H1 (cell line): ENCODE measurements at regions not wholly inside any gene's neighbourhood (a gene's known extent, or its start where the extent isn't known, plus 50 kb on each side); places are given as distances from the start of the nearest gene placed in this dataset.

Experiments used
- CTCF ChIA-PET: fragments of 300-600 bp; sonication (Branson Sonifier 250); formaldehyde crosslinking; loops from one replicate; lab custom pipeline; 2021; ENCODE audit not compliant: partially characterized antibody; lab: Charles Lee
- POLR2A ChIA-PET: fragments of 300-600 bp; sonication (Branson Sonifier 250); formaldehyde crosslinking; loops from one replicate; lab custom pipeline; 2021; ENCODE audit warnings: inconsistent platforms; ENCODE audit not compliant: partially characterized antibody; lab: Charles Lee
- DNase-seq, 2 experiments: peaks; one replicate each; pipeline versions ENCODE4 v3.0.0 to v3.0.0-alpha.2; 2010 to 2022; ENCODE audit warnings: low spot score in 2 of 2, low read depth in 1 of 2, mixed read lengths in 1 of 2
- FAIRE-seq: peaks from 2 replicates; lab custom pipeline; 2011; peaks lifted over from hg19 to GRCh38; lab: Jason Lieb, UNC
- H2AFZ ChIP-seq: 2 replicates; pipeline ENCODE4 v1.8.1; 2012; ENCODE audit warnings: low read length, inconsistent platforms
- H2AK5ac ChIP-seq: 2 replicates; pipeline ENCODE4 v1.6.1; 2013; ENCODE audit warnings: low read depth, low read length
- H2BK120ac ChIP-seq: replicated peaks from 2 replicates; pipeline ENCODE3; 2013; ENCODE audit warnings: low read depth, low read length, inconsistent platforms
- H2BK12ac ChIP-seq: 2 replicates; pipeline ENCODE4 v1.6.1; 2013; ENCODE audit warnings: low read depth, low read length
- H2BK15ac ChIP-seq: 2 replicates; pipeline ENCODE4 v1.6.1; 2013; ENCODE audit warnings: low read length
- H2BK20ac ChIP-seq: 2 replicates; pipeline ENCODE4 v1.6.1; 2013; ENCODE audit warnings: low read length
- H2BK5ac ChIP-seq: 2 replicates; pipeline ENCODE4 v1.6.1; 2013; ENCODE audit warnings: low read depth, low read length
- H3K14ac ChIP-seq: 2 replicates; pipeline ENCODE4 v1.6.1; 2013; ENCODE audit warnings: inconsistent platforms; ENCODE audit not compliant: insufficient read length
- H3K18ac ChIP-seq: 2 replicates; pipeline ENCODE4 v1.6.1; 2013; ENCODE audit warnings: low read length; ENCODE audit errors: extremely low read depth
- H3K23ac ChIP-seq: 2 replicates; pipeline ENCODE4 v1.6.1; 2013; ENCODE audit warnings: inconsistent platforms; ENCODE audit not compliant: insufficient read length
- H3K23me2 ChIP-seq: 2 replicates; pipeline ENCODE4 v1.6.1; 2013; ENCODE audit warnings: low read depth, low read length
- H3K27ac ChIP-seq: 2 replicates; pipeline ENCODE4 v1.6.1; 2011; ENCODE audit warnings: low read depth, low read length, inconsistent platforms
- H3K27me3 ChIP-seq, 4 experiments: replicated peaks in 1 of 4; 1 replicate in 1 of 4; 2 replicates in 3 of 4; pipeline versions ENCODE4 v1.6.1 to v1.8.1; 2011 to 2013; ENCODE audit warnings: low read length in 3 of 4, mild to moderate bottlenecking in 3 of 4, inconsistent platforms in 2 of 4, mixed read lengths in 2 of 4, moderate library complexity in 1 of 4; ENCODE audit not compliant: control insufficient read depth in 3 of 4, insufficient read depth in 3 of 4; ENCODE audit errors: extremely low read depth in 1 of 4
- H3K36me3 ChIP-seq, 4 experiments: 2 replicates each; pipeline versions ENCODE4 v1.6.1 to v1.8.1; 2011 to 2013; ENCODE audit warnings: mild to moderate bottlenecking in 4 of 4, low read length in 3 of 4, moderate library complexity in 2 of 4, control low read depth in 1 of 4, inconsistent platforms in 1 of 4; ENCODE audit not compliant: insufficient read depth in 4 of 4, control insufficient read depth in 2 of 4
- H3K4ac ChIP-seq: replicated peaks from 2 replicates; pipeline ENCODE3; 2013; ENCODE audit warnings: low read length, low read depth, mixed read lengths, inconsistent platforms; ENCODE audit not compliant: insufficient read length
- H3K4me1 ChIP-seq, 4 experiments: replicated peaks in 1 of 4; 1 replicate in 1 of 4; 2 replicates in 3 of 4; pipeline versions ENCODE4 v1.6.1 to v1.8.1; 2011 to 2013; ENCODE audit warnings: low read length in 3 of 4, inconsistent platforms in 2 of 4, mixed read lengths in 1 of 4; ENCODE audit not compliant: insufficient read depth in 4 of 4, control insufficient read depth in 3 of 4
- H3K4me2 ChIP-seq, 2 experiments: 2 replicates each; pipeline versions ENCODE4 v1.6.1 to v1.8.1; 2011 to 2013; ENCODE audit warnings: low read depth in 2 of 2, low read length in 2 of 2, control low read depth in 1 of 2, inconsistent platforms in 1 of 2, mild to moderate bottlenecking in 1 of 2; ENCODE audit not compliant: insufficient read depth in 1 of 2
- H3K4me3 ChIP-seq, 4 experiments: fragments of 200-600, 300-600 bp in 1 of 4; sonication (generic), shearing (Covaris generic), sonication (Bioruptor Twin) in 1 of 4; 2 replicates each; pipeline versions ENCODE4 v1.5.1 to v1.8.1; 2011 to 2016; ENCODE audit warnings: low read length in 4 of 4, low read depth in 3 of 4, control low read depth in 2 of 4, inconsistent platforms in 2 of 4, mild to moderate bottlenecking in 2 of 4, mixed read lengths in 1 of 4, moderate library complexity in 1 of 4; ENCODE audit not compliant: insufficient read depth in 2 of 4; ENCODE audit errors: extremely low read depth in 1 of 4
- H3K56ac ChIP-seq: replicated peaks from 2 replicates; pipeline ENCODE3; 2013; ENCODE audit warnings: low read depth, mild to moderate bottlenecking, mixed read lengths, low read length, inconsistent platforms; ENCODE audit not compliant: insufficient read length
- H3K79me1 ChIP-seq: 2 replicates; pipeline ENCODE4 v1.6.1; 2013; ENCODE audit warnings: low read depth, low read length, control low read depth
- H3K79me2 ChIP-seq, 2 experiments: 2 replicates each; pipeline versions ENCODE4 v1.6.1 to v1.8.1; 2012 to 2013; ENCODE audit warnings: low read length in 2 of 2, mild to moderate bottlenecking in 2 of 2, inconsistent platforms in 1 of 2; ENCODE audit not compliant: insufficient read depth in 2 of 2, control insufficient read depth in 1 of 2
- H3K9ac ChIP-seq, 4 experiments: replicated peaks in 1 of 4; 1 replicate in 1 of 4; 2 replicates in 3 of 4; pipeline versions ENCODE4 v1.6.1 to v1.8.1; 2011 to 2013; ENCODE audit warnings: low read depth in 3 of 4, low read length in 3 of 4, control low read depth in 2 of 4, mild to moderate bottlenecking in 2 of 4, moderate library complexity in 2 of 4, inconsistent platforms in 1 of 4; ENCODE audit errors: extremely low read depth in 1 of 4
- H3K9me3 ChIP-seq, 2 experiments: 2 replicates each; pipeline versions ENCODE4 v1.6.1 to v1.8.1; 2012 to 2013; ENCODE audit warnings: mild to moderate bottlenecking in 2 of 2, moderate library complexity in 2 of 2, control low read depth in 1 of 2, inconsistent platforms in 1 of 2, low read depth in 1 of 2, low read length in 1 of 2, mixed read lengths in 1 of 2; ENCODE audit not compliant: insufficient read depth in 2 of 2
- H4K20me1 ChIP-seq, 2 experiments: replicated peaks in 1 of 2; 2 replicates each; pipeline versions ENCODE3 to v1.8.1; 2011 to 2013; ENCODE audit warnings: inconsistent platforms in 2 of 2, low read length in 2 of 2, mild to moderate bottlenecking in 1 of 2; ENCODE audit not compliant: insufficient read depth in 2 of 2, control insufficient read depth in 1 of 2
- H4K5ac ChIP-seq: 2 replicates; pipeline ENCODE4 v1.6.1; 2013; ENCODE audit warnings: low read length, low read depth, mixed read lengths, inconsistent platforms; ENCODE audit not compliant: insufficient read length
- H4K8ac ChIP-seq: 2 replicates; pipeline ENCODE4 v1.8.0; 2013; ENCODE audit warnings: mild to moderate bottlenecking, moderate library complexity, low read length, inconsistent platforms; ENCODE audit not compliant: insufficient read depth; ENCODE audit errors: extremely low read depth
- H4K91ac ChIP-seq: replicated peaks from 2 replicates; pipeline ENCODE3; 2013; ENCODE audit warnings: low read length, mixed read lengths, inconsistent platforms; ENCODE audit not compliant: insufficient read length
- EP300 ChIP-seq, 2 experiments: IDR thresholded peaks; 1 replicate in 1 of 2; 2 replicates in 1 of 2; pipeline ENCODE4 v1.6.1; 2011 to 2012; ENCODE audit warnings: low read depth in 2 of 2, low read length in 2 of 2, mild to moderate bottlenecking in 2 of 2, borderline replicate concordance in 1 of 2, inconsistent platforms in 1 of 2, moderate library complexity in 1 of 2
- GTF2F1 ChIP-seq: IDR thresholded peaks from 2 replicates; pipeline ENCODE4 v1.6.1; 2012; ENCODE audit warnings: low read depth, low read length, improper control_type of control experiment, borderline replicate concordance
- SAP30 ChIP-seq: fragments of 300-600 bp; sonication (generic); IDR thresholded peaks from 2 replicates; pipeline ENCODE4 v1.7.1; 2012; ENCODE audit warnings: low read length, moderate library complexity, mild to moderate bottlenecking, inconsistent platforms; ENCODE audit not compliant: insufficient read depth, insufficient replicate concordance
- SIX5 ChIP-seq: IDR thresholded peaks from 2 replicates; pipeline ENCODE4 v1.6.1; 2011; ENCODE audit warnings: mild to moderate bottlenecking, low read depth, low read length
- WGBS, 2 experiments: shearing (Covaris generic) in 1 of 2; methylation state at CpG; one replicate each; pipeline versions ENCODE4 v1.1.6 to v1.1.7; 2013 to 2015; ENCODE audit warnings: low lambda C conversion rate in 2 of 2, mixed read lengths in 2 of 2, inconsistent platforms in 1 of 2, low coverage in 1 of 2, missing lambda C conversion rate in 1 of 2; ENCODE audit not compliant: insufficient replicate concordance in 2 of 2, insufficient coverage in 1 of 2, insufficient read length in 1 of 2; ENCODE audit errors: extremely low coverage in 1 of 2, missing lambda C conversion rate in 1 of 2; 5-methylcytosine and 5-hydroxymethylcytosine counted together

- no peak overlapping the region for H2AFZ ChIP-seq
- H3K4me3 ChIP-seq: no peak overlapping the region
- no peak overlapping the region for H2AK5ac ChIP-seq
- no peaks in the 10 kb centered on the region; the same call in 1 of the 2 replicates for H3K23me2 ChIP-seq
- no peak for FAIRE-seq
- H3K79me1 ChIP-seq: no peaks in the 10 kb centered on the region
- H3K56ac ChIP-seq: no peak overlapping the region
- H2BK20ac ChIP-seq: no peak overlapping the region
- H4K8ac ChIP-seq: no peak overlapping the region
- no peak overlapping the region; the same call in 1 of the 2 replicates for H2BK15ac ChIP-seq
- peak overlapping the region; percentile 97 for H3K4ac ChIP-seq
- no peak overlapping the region for H2BK12ac ChIP-seq
- POLR2A ChIA-PET: no interaction called here
- TF ChIP-seq GTF2F1 (no peak), EP300 (IDR thresholded peaks at IDR 0.05; ENCODE audit: borderline replicate concordance in 1 of 2, low read depth in 2 of 2, low read length in 2 of 2) (no peak), SIX5 (no peak), SAP30 (no peak)
- H2BK5ac ChIP-seq: no peak overlapping the region
- no peaks in the 10 kb centered on the region for H3K9me3 ChIP-seq
- DNase-seq: no peak
- no peak overlapping the region for H3K18ac ChIP-seq
- no peaks in the 10 kb centered on the region for H3K79me2 ChIP-seq
- H3K27ac ChIP-seq: no peak overlapping the region
- no peaks in the 10 kb centered on the region for H3K36me3 ChIP-seq
- H3K14ac ChIP-seq: no peak overlapping the region
- H3K4me2 ChIP-seq: no peak overlapping the region
- no peak overlapping the region for H3K9ac ChIP-seq
- H3K23ac ChIP-seq: no peak overlapping the region
- H4K20me1 ChIP-seq: no peaks in the 10 kb centered on the region
- no peak overlapping the region for H2BK120ac ChIP-seq
- H3K27me3 ChIP-seq: no peaks in the 10 kb centered on the region
- H3K4me1 ChIP-seq: no peaks in the 10 kb centered on the region; a peak in 1 of 7 replicates
- H4K91ac ChIP-seq: no peak overlapping the region
- H4K5ac ChIP-seq: no peak overlapping the region
- WGBS, 2 experiments: 96% methylated on average over 4 of the region's 4 CpGs; no CpG with 5 or more reads in 1 of the 2 experiments
- CTCF ChIA-PET: no interaction called here
Measured at GRCh38 chr13:70505809-70506208, 397.6 kb upstream of the KLHL1 start.
